Panc1 (cell line): ENCODE measurements at regions not wholly inside any gene's neighbourhood (a gene's known extent, or its start where the extent isn't known, plus 50 kb on each side); places are given as distances from the start of the nearest gene placed in this dataset.
"Not testable (repeated sequence)": the region's sequence is repeated elsewhere in the genome, so short reads cannot be mapped to it uniquely, and the experiment has no call there.

Source experiments
- ATAC-seq: fragments of 200-7000 bp; cut with Tn5 transposase; 2 replicates; pipeline ENCODE4 v1.9.1; 2020; ENCODE audit warnings: mild to moderate bottlenecking, moderate library complexity
- BruUV-seq: library from RNA; stranded (reverse); fragments of 400-500 nt; replicated peaks from 2 replicates; lab custom pipeline; 2021; lab: Mats Ljungman, UMichigan
- CTCF ChIA-PET: fragments of 300-600 bp; sonication (Branson Sonifier 250); formaldehyde crosslinking; loops from one replicate; lab custom pipeline; 2022; ENCODE audit warnings: antibody characterized with exemption; lab: Charles Lee
- POLR2A ChIA-PET: fragments of 300-600 bp; sonication (Branson Sonifier 250); formaldehyde crosslinking; loops from one replicate; lab custom pipeline; 2022; ENCODE audit warnings: antibody characterized with exemption; lab: Charles Lee
- DNase-seq: peaks from one replicate; pipeline ENCODE4 v3.0.0-alpha.2; 2010; ENCODE audit warnings: low read depth, low spot score
- H3K27ac ChIP-seq: 2 replicates; pipeline ENCODE4 v1.5.1; 2011; ENCODE audit warnings: mild to moderate bottlenecking, low read length, inconsistent platforms
- H3K27me3 ChIP-seq: fragments of 200-500 bp; sonication (Bioruptor generic); 2 replicates; pipeline ENCODE4 v1.6.0; 2014; ENCODE audit warnings: low read length, inconsistent platforms; ENCODE audit not compliant: control insufficient read depth, insufficient read depth
- H3K36me3 ChIP-seq: fragments of 200-500 bp; sonication (Bioruptor generic); 2 replicates; pipeline ENCODE4 v1.5.1; 2014; ENCODE audit warnings: inconsistent platforms, mild to moderate bottlenecking, low read length, moderate library complexity; ENCODE audit not compliant: control insufficient read depth, insufficient read depth
- H3K4me1 ChIP-seq: 2 replicates; pipeline ENCODE4 v1.5.1; 2011; ENCODE audit warnings: inconsistent platforms, mild to moderate bottlenecking, low read length, moderate library complexity; ENCODE audit not compliant: control insufficient read depth, insufficient read depth
- H3K4me3 ChIP-seq, 2 experiments: 2 replicates each; pipeline ENCODE4 v1.5.1; 2011 to 2012; ENCODE audit warnings: low read depth in 2 of 2, low read length in 2 of 2, mild to moderate bottlenecking in 2 of 2, inconsistent platforms in 1 of 2, moderate library complexity in 1 of 2
- H3K9me3 ChIP-seq: fragments of 200-500 bp; sonication (Bioruptor generic); 2 replicates; pipeline ENCODE4 v1.5.1; 2014; ENCODE audit warnings: low read depth, mild to moderate bottlenecking, inconsistent platforms, low read length, moderate library complexity; ENCODE audit not compliant: control insufficient read depth, insufficient read depth
- POLR2AphosphoS5 ChIP-seq: IDR thresholded peaks from 2 replicates; pipeline ENCODE4 v1.6.1; 2012; ENCODE audit warnings: mild to moderate bottlenecking, low read depth, low read length, moderate library complexity
- SIN3A ChIP-seq: IDR thresholded peaks from 2 replicates; pipeline ENCODE4 v1.6.1; 2012; ENCODE audit warnings: low read depth, mild to moderate bottlenecking, low read length, moderate library complexity, borderline replicate concordance; ENCODE audit not compliant: insufficient read depth
- TCF7L2 ChIP-seq: IDR thresholded peaks from 2 replicates; pipeline ENCODE4 v1.6.1; 2011; ENCODE audit warnings: mild to moderate bottlenecking, low read depth, low read length, inconsistent platforms
- in situ Hi-C: cut with HindIII; loops from 2 replicates; pipeline ENCODE4 v1.10.0; 2016; ENCODE audit warnings: low sequenced_read_pairs, low pct_unique_long_range_greater_than_20kb
- intact Hi-C: fragments of 100-400 bp; cut with micrococcal nuclease; formaldehyde crosslinking; loops from one replicate; pipeline ENCODE4 v1.10.0; 2022; ENCODE audit not compliant: unreplicated experiment
- TF ChIP-seq, protein P1 (sequence below), 2 experiments: IDR thresholded peaks; 2 replicates each; pipeline ENCODE4 v1.6.1; 2011 to 2012; ENCODE audit warnings: low read depth in 2 of 2, control low read depth in 1 of 2, low read length in 1 of 2, mild to moderate bottlenecking in 1 of 2, moderate library complexity in 1 of 2; ENCODE audit not compliant: insufficient read depth in 1 of 2
- TF ChIP-seq, protein P2 (sequence below): fragments of 450-650 bp; IDR thresholded peaks from 2 replicates; pipeline ENCODE4 v1.5.1; 2017; ENCODE audit warnings: mild to moderate bottlenecking

DNA sequence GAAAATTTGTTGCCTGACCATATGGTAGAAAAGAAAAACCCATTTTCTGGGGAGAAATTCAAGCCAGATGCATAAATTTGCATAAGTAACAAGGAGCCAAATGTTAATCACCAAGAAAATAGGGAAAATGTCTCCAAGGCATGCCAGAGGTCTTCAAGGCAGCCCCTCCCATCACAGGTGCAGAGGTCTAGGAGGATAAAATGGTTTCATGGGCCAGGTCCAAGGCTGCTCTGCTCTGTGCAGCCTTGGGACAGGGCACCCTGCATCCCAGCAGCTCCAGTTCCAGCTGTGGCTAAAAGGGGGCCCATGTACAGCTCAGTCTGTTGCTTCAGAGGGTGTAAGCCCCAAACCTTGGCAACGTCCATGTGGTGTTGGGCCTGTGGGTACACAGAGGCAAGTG, 200.0 kb downstream of the LARP7 start:
- Histone ChIP-seq H3K9me3 (no peaks in the 10 kb centered on the region), H3K36me3 (no peaks in the 10 kb centered on the region), H3K4me3 (no peak overlapping the region), H3K4me1 (no peaks in the 10 kb centered on the region), H3K27ac (no peak overlapping the region), H3K27me3 (no peaks in the 10 kb centered on the region)
- TF ChIP-seq POLR2AphosphoS5 (no peak), SIN3A (no peak), TCF7L2 (no peak)
- TF ChIP-seq, protein P1, sequence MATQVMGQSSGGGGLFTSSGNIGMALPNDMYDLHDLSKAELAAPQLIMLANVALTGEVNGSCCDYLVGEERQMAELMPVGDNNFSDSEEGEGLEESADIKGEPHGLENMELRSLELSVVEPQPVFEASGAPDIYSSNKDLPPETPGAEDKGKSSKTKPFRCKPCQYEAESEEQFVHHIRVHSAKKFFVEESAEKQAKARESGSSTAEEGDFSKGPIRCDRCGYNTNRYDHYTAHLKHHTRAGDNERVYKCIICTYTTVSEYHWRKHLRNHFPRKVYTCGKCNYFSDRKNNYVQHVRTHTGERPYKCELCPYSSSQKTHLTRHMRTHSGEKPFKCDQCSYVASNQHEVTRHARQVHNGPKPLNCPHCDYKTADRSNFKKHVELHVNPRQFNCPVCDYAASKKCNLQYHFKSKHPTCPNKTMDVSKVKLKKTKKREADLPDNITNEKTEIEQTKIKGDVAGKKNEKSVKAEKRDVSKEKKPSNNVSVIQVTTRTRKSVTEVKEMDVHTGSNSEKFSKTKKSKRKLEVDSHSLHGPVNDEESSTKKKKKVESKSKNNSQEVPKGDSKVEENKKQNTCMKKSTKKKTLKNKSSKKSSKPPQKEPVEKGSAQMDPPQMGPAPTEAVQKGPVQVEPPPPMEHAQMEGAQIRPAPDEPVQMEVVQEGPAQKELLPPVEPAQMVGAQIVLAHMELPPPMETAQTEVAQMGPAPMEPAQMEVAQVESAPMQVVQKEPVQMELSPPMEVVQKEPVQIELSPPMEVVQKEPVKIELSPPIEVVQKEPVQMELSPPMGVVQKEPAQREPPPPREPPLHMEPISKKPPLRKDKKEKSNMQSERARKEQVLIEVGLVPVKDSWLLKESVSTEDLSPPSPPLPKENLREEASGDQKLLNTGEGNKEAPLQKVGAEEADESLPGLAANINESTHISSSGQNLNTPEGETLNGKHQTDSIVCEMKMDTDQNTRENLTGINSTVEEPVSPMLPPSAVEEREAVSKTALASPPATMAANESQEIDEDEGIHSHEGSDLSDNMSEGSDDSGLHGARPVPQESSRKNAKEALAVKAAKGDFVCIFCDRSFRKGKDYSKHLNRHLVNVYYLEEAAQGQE (IDR thresholded peaks at IDR 0.05; ENCODE audit: insufficient read depth in 1 of 2, low read depth in 2 of 2, low read length in 1 of 2), result no peak
- TF ChIP-seq, protein P2, sequence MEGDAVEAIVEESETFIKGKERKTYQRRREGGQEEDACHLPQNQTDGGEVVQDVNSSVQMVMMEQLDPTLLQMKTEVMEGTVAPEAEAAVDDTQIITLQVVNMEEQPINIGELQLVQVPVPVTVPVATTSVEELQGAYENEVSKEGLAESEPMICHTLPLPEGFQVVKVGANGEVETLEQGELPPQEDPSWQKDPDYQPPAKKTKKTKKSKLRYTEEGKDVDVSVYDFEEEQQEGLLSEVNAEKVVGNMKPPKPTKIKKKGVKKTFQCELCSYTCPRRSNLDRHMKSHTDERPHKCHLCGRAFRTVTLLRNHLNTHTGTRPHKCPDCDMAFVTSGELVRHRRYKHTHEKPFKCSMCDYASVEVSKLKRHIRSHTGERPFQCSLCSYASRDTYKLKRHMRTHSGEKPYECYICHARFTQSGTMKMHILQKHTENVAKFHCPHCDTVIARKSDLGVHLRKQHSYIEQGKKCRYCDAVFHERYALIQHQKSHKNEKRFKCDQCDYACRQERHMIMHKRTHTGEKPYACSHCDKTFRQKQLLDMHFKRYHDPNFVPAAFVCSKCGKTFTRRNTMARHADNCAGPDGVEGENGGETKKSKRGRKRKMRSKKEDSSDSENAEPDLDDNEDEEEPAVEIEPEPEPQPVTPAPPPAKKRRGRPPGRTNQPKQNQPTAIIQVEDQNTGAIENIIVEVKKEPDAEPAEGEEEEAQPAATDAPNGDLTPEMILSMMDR, result no peak
- ChIA-PET POLR2A (no interaction called here), CTCF (interaction anchor here (0.6 kb wide), 1 partner anchor 1195 kb away, joined by 4 read pairs; no protein-coding TSS in a partner anchor)
- ATAC-seq (no peak), DNase-seq (no peak)
- no TSS peak for BruUV-seq
- in situ Hi-C loops (no loop called here), intact Hi-C loops (no loop called here)

DNA sequence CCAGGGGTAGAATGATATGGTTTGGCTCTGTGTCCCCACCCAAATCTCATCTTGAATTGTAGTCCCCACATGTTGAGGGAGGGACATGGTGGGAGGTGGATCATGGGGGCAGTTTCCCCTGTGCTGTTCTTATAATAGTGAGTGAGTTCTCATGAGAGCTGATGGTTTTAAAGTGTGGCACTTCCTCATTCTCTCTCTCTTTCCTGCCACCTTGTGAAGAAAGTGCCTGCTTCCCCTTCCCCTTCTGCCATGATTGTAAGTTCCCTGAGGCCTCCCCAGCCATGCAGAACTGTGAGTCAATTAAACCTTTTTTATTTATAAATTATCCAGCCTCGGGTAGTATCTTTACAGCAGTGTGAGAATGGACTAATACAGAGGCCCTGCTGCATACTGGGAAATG, 201.1 kb downstream of the LARP7 start:
- ATAC-seq, BruUV-seq, POLR2A ChIA-PET, H3K4me1 ChIP-seq, intact Hi-C loops, H3K9me3 ChIP-seq, H3K27me3 ChIP-seq, H3K27ac ChIP-seq, CTCF ChIA-PET, in situ Hi-C loops, H3K4me3 ChIP-seq, H3K36me3 ChIP-seq, DNase-seq: not testable (repeated sequence)

DNA sequence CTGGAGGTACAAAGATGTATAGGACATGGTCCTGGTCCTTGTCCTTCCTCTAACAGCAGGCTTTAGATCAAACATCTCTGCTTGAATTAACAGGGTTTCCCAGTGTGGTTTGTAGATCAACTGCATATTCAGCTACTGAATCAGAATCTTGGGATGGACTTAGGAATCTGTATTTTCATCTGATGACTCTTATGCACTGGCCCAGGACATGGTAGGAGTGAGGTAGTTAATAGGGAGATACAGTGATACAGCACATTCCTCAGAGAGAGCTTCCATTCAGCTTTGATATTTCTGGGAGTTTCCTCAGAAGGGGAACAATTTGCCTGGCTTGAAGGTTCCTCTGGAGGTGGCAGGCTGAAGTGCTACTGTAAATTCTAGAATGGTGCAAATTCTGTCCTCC, 203.1 kb downstream of the LARP7 start:
- ChIA-PET POLR2A (no interaction called here), CTCF (no interaction called here)
- Histone ChIP-seq H3K9me3 (no peaks in the 10 kb centered on the region), H3K4me3 (no peak overlapping the region), H3K27me3 (no peaks in the 10 kb centered on the region), H3K27ac (no peak overlapping the region), H3K4me1 (no peaks in the 10 kb centered on the region), H3K36me3 (no peaks in the 10 kb centered on the region)
- intact Hi-C loops (no loop called here), in situ Hi-C loops (no loop called here)
- BruUV-seq, result no TSS peak
- TF ChIP-seq, protein P2, result no peak
- TF ChIP-seq POLR2AphosphoS5 (no peak), SIN3A (no peak)
- TF ChIP-seq, protein P1 (IDR thresholded peaks at IDR 0.05; ENCODE audit: insufficient read depth in 1 of 2, low read depth in 2 of 2, low read length in 1 of 2), result no peak
- ATAC-seq (no peak), DNase-seq (no peak)
